Uterus (tissue), 2 donors: ENCODE measurements at regions not wholly inside any gene's neighbourhood (a gene's known extent, or its start where the extent isn't known, plus 50 kb on each side); places are given as distances from the start of the nearest gene placed in this dataset.
"Not testable (repeated sequence)": the region's sequence is repeated elsewhere in the genome, so short reads cannot be mapped to it uniquely, and the experiment has no call there.

Experiments
- POLR2A ChIP-seq, 2 donors: fragments of 450-650 bp; IDR thresholded peaks; one replicate each; pipeline ENCODE4 v1.6.1; 2016; ENCODE audit warnings: antibody characterized with exemption in 2 of 2, mild to moderate bottlenecking in 1 of 2, moderate library complexity in 1 of 2
- TF ChIP-seq, protein P1 (sequence below), 4 experiments: fragments of 200-600 bp in 2 of 4; fragments of 450-650 bp in 2 of 4; sonication (generic) in 2 of 4; IDR thresholded peaks; one replicate each; pipeline ENCODE4 v1.5.1; 2016 to 2019; ENCODE audit warnings: antibody characterized with exemption in 4 of 4, mild to moderate bottlenecking in 2 of 4, moderate library complexity in 1 of 4

DNA sequence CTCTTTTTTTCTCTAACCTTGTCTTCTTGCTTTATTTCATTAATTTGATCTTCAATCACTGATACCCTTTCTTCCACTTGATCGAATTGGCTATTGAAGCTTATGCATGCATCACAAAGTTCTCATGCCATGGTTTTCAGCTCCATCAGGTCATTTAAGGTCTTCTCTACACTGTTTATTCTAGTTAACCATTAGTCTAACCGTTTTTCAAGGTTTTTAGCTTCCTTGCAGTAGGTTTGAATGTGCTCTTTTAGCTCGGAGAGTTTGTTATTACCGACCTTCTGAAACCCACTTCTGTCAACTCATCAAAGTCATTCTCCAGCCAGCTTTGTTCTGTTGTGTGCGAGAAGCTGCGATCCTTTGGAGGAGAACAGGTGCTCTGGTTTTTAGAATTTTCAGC, 469.2 kb downstream of the TMEM135 start:
- not testable (repeated sequence) for TF ChIP-seq POLR2A (IDR thresholded peaks at IDR 0.05)
- TF ChIP-seq, protein P1, sequence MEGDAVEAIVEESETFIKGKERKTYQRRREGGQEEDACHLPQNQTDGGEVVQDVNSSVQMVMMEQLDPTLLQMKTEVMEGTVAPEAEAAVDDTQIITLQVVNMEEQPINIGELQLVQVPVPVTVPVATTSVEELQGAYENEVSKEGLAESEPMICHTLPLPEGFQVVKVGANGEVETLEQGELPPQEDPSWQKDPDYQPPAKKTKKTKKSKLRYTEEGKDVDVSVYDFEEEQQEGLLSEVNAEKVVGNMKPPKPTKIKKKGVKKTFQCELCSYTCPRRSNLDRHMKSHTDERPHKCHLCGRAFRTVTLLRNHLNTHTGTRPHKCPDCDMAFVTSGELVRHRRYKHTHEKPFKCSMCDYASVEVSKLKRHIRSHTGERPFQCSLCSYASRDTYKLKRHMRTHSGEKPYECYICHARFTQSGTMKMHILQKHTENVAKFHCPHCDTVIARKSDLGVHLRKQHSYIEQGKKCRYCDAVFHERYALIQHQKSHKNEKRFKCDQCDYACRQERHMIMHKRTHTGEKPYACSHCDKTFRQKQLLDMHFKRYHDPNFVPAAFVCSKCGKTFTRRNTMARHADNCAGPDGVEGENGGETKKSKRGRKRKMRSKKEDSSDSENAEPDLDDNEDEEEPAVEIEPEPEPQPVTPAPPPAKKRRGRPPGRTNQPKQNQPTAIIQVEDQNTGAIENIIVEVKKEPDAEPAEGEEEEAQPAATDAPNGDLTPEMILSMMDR (IDR thresholded peaks at IDR 0.05): not testable (repeated sequence)
